Epidermal melanocyte (primary cell): ENCODE measurements at regions not wholly inside any gene's neighbourhood (a gene's known extent, or its start where the extent isn't known, plus 50 kb on each side); places are given as distances from the start of the nearest gene placed in this dataset.
"Not testable (repeated sequence)": the region's sequence is repeated elsewhere in the genome, so short reads cannot be mapped to it uniquely, and the experiment has no call there.

Experiments
- DNase-seq: peaks from one replicate; pipeline ENCODE4 v3.0.0; 2011; ENCODE audit warnings: low spot score; ENCODE audit not compliant: insufficient read length

- not testable (repeated sequence) for DNase-seq
Measured at GRCh38 chr5:36475942-36476341, 130.5 kb upstream of the SLC1A3 start.

- no peak for DNase-seq
Measured at GRCh38 chr5:36478646-36479317, 127.6 kb upstream of the SLC1A3 start.

- no peak for DNase-seq
Measured at GRCh38 chr5:36481454-36482120, 124.8 kb upstream of the SLC1A3 start.

- DNase-seq = no peak
Measured at GRCh38 chr5:36482812-36483211, 123.6 kb upstream of the SLC1A3 start.

GRCh38 chr5:36489505-36489904, 116.9 kb upstream of the SLC1A3 start:
- DNase-seq = no peak

GRCh38 chr5:36491856-36492255, 114.5 kb upstream of the SLC1A3 start:
- no peak for DNase-seq

GRCh38 chr5:36492984-36493654, 113.3 kb upstream of the SLC1A3 start:
- DNase-seq = no peak

- no peak for DNase-seq
Measured at GRCh38 chr5:36494028-36494427, 112.4 kb upstream of the SLC1A3 start.

GRCh38 chr5:36494841-36495601, 111.4 kb upstream of the SLC1A3 start:
- no peak for DNase-seq

GRCh38 chr5:36495611-36496010, 110.8 kb upstream of the SLC1A3 start:
- no peak for DNase-seq

- DNase-seq = no peak
Measured at GRCh38 chr5:36496471-36496870, 109.9 kb upstream of the SLC1A3 start.

GRCh38 chr5:36502608-36503007, 103.8 kb upstream of the SLC1A3 start:
- peak; percentile 87 for DNase-seq

- no peak for DNase-seq
Measured at GRCh38 chr5:36505021-36505420, 101.4 kb upstream of the SLC1A3 start.

- DNase-seq = peak; percentile 63
Measured at GRCh38 chr5:36507332-36507952, 99.0 kb upstream of the SLC1A3 start.

GRCh38 chr5:36508331-36508730, 98.1 kb upstream of the SLC1A3 start:
- DNase-seq = not testable (repeated sequence)

- DNase-seq = not testable (repeated sequence)
Measured at GRCh38 chr5:36513647-36514046, 92.8 kb upstream of the SLC1A3 start.

- no peak for DNase-seq
Measured at GRCh38 chr5:36519881-36520280, 86.5 kb upstream of the SLC1A3 start.

- no peak for DNase-seq
Measured at GRCh38 chr5:36521219-36521618, 85.2 kb upstream of the SLC1A3 start.

- DNase-seq = no peak
Measured at GRCh38 chr5:36521838-36522745, 84.3 kb upstream of the SLC1A3 start.

GRCh38 chr5:36522746-36523065, 83.7 kb upstream of the SLC1A3 start:
- DNase-seq = no peak
